MM.1S (cell line): ENCODE measurements at regions not wholly inside any gene's neighbourhood (a gene's known extent, or its start where the extent isn't known, plus 50 kb on each side); places are given as distances from the start of the nearest gene placed in this dataset.

Source experiments
- CTCF ChIP-seq: fragments of 300-600 bp; sonication (generic); IDR thresholded peaks from 2 replicates; pipeline ENCODE4 v1.5.1; 2016; ENCODE audit warnings: antibody characterized with exemption, low read length, mixed read lengths
- EZH2 ChIP-seq: fragments of 300-600 bp; sonication (generic); optimal IDR thresholded peaks from 2 replicates; pipeline ENCODE3; 2017; ENCODE audit warnings: low read depth, mild to moderate bottlenecking, antibody characterized with exemption, low read length, mixed read lengths

DNA sequence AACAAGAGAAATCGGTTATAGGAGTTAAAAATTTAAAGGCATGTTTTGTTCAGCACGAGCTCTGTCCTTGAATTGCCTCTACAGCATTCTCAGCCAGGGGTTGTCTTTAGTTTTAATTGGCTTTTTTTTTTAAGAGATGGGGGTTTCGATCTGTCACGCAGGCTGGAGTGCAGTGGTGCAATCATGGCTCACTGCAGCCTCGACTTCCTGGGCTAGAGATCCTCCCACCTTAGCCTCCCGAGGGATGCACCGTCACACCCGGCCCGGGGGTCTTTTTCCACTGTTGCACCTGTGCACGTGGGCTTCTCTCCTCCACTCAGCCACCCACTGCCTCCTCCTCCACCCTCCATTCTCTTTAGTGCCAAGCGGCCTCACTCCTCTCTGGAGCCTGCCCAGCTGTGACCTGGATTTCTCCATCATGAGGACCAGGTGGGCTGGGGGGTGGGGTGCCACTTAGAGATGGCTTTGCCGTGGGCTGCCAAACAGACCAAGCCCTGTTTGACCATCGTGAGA, 106.8 kb upstream of the SEC14L1 start:
- no peak for TF ChIP-seq CTCF
- no peak for TF ChIP-seq EZH2
